Gastroesophageal sphincter (tissue), 3 donors: ENCODE measurements at regions not wholly inside any gene's neighbourhood (a gene's known extent, or its start where the extent isn't known, plus 50 kb on each side); places are given as distances from the start of the nearest gene placed in this dataset.

Experiments
- EP300 ChIP-seq: sonication (generic); formaldehyde crosslinking; IDR thresholded peaks from one replicate; pipeline ENCODE4 v1.6.1; 2017; ENCODE audit warnings: antibody characterized with exemption, mild to moderate bottlenecking
- POLR2A ChIP-seq, 2 donors: fragments of 450-650 bp; IDR thresholded peaks; one replicate each; pipeline ENCODE4 v1.6.1; 2017; ENCODE audit warnings: antibody characterized with exemption in 2 of 2, mild to moderate bottlenecking in 2 of 2, moderate library complexity in 1 of 2
- TF ChIP-seq, protein P1 (sequence below), 4 experiments: fragments of 200-600 bp in 2 of 4; fragments of 450-650 bp in 2 of 4; sonication (generic) in 1 of 4; IDR thresholded peaks; one replicate each; pipeline ENCODE4 v1.5.1; 2017 to 2019; ENCODE audit warnings: antibody characterized with exemption in 4 of 4, mild to moderate bottlenecking in 2 of 4, moderate library complexity in 2 of 4

DNA sequence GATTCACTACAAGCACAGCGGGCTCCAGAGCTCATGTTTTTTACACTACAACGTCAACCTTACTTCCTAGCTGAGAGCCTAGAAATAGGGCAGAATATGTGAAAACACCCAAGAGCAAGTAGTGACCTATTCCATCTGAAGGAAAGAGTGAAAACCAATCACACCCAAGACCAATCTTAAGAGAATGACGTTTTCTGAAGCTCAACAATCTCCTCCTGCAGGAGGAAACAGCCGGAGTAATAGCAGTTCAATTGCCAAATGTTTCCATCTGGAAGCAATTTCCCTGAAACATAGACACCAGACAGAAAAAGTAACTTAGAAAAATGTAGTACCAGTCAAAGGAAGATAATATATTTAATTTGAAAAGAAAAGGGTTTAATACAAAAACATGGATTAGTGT, 142.4 kb downstream of the ANXA5 start:
- TF ChIP-seq EP300: no peak
- TF ChIP-seq, protein P1, sequence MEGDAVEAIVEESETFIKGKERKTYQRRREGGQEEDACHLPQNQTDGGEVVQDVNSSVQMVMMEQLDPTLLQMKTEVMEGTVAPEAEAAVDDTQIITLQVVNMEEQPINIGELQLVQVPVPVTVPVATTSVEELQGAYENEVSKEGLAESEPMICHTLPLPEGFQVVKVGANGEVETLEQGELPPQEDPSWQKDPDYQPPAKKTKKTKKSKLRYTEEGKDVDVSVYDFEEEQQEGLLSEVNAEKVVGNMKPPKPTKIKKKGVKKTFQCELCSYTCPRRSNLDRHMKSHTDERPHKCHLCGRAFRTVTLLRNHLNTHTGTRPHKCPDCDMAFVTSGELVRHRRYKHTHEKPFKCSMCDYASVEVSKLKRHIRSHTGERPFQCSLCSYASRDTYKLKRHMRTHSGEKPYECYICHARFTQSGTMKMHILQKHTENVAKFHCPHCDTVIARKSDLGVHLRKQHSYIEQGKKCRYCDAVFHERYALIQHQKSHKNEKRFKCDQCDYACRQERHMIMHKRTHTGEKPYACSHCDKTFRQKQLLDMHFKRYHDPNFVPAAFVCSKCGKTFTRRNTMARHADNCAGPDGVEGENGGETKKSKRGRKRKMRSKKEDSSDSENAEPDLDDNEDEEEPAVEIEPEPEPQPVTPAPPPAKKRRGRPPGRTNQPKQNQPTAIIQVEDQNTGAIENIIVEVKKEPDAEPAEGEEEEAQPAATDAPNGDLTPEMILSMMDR (IDR thresholded peaks at IDR 0.05): no peak
- TF ChIP-seq POLR2A (IDR thresholded peaks at IDR 0.05): no peak
